Keratinocyte (primary cell): ENCODE measurements at regions not wholly inside any gene's neighbourhood (a gene's known extent, or its start where the extent isn't known, plus 50 kb on each side); places are given as distances from the start of the nearest gene placed in this dataset.

ENCODE experiments used
- DNase-seq: peaks from one replicate; pipeline ENCODE4 v3.0.0-alpha.2; 2011; ENCODE audit warnings: low read depth, missing footprints, low spot score
- FAIRE-seq: peaks from 2 replicates; lab custom pipeline; 2011; peaks lifted over from hg19 to GRCh38; lab: Jason Lieb, UNC
- H2AFZ ChIP-seq: 2 replicates; pipeline ENCODE4 v1.6.0; 2012; ENCODE audit warnings: low read length, control low read depth, inconsistent platforms; ENCODE audit not compliant: control insufficient read depth
- H3K27ac ChIP-seq: 2 replicates; pipeline ENCODE4 v1.5.1; 2011; ENCODE audit warnings: low read length; ENCODE audit not compliant: control insufficient read depth, insufficient read depth
- H3K27me3 ChIP-seq: 3 replicates; pipeline ENCODE4 v1.6.0; 2011; ENCODE audit warnings: low read length; ENCODE audit not compliant: control insufficient read depth, insufficient read depth; ENCODE audit errors: extremely low read depth
- H3K36me3 ChIP-seq, 2 experiments: 2 replicates in 1 of 2; 3 replicates in 1 of 2; pipeline ENCODE4 v1.5.1; 2011; ENCODE audit warnings: low read length in 2 of 2, mild to moderate bottlenecking in 1 of 2; ENCODE audit not compliant: control insufficient read depth in 2 of 2, insufficient read depth in 2 of 2; ENCODE audit errors: extremely low read depth in 1 of 2
- H3K4me1 ChIP-seq: 3 replicates; pipeline ENCODE4 v1.5.1; 2011; ENCODE audit warnings: low read length; ENCODE audit not compliant: control insufficient read depth, insufficient read depth; ENCODE audit errors: extremely low read depth
- H3K4me2 ChIP-seq: 3 replicates; pipeline ENCODE4 v1.6.0; 2011; ENCODE audit warnings: low read depth, low read length; ENCODE audit not compliant: control insufficient read depth, insufficient read depth; ENCODE audit errors: extremely low read depth
- H3K4me3 ChIP-seq, 3 experiments: fragments of 200-600 bp in 1 of 3; sonication (generic) in 1 of 3; 2 replicates in 2 of 3; 3 replicates in 1 of 3; pipeline ENCODE4 v1.5.1; 2011 to 2016; ENCODE audit warnings: low read length in 3 of 3, mild to moderate bottlenecking in 3 of 3, control low read depth in 2 of 3, inconsistent platforms in 1 of 3, low read depth in 1 of 3, mixed read lengths in 1 of 3, mixed run types in 1 of 3, moderate library complexity in 1 of 3; ENCODE audit not compliant: control insufficient read depth in 2 of 3, insufficient read depth in 2 of 3; ENCODE audit errors: extremely low read depth in 1 of 3
- H3K79me2 ChIP-seq: 2 replicates; pipeline ENCODE4 v1.6.0; 2012; ENCODE audit warnings: low read length; ENCODE audit not compliant: control insufficient read depth, insufficient read depth
- H3K9ac ChIP-seq: 3 replicates; pipeline ENCODE4 v1.6.0; 2011; ENCODE audit warnings: low read length; ENCODE audit not compliant: control insufficient read depth, insufficient read depth; ENCODE audit errors: extremely low read depth
- H3K9me1 ChIP-seq: 3 replicates; pipeline ENCODE4 v1.6.0; 2011; ENCODE audit warnings: low read length; ENCODE audit not compliant: control insufficient read depth, insufficient read depth; ENCODE audit errors: extremely low read depth
- H3K9me3 ChIP-seq: 2 replicates; pipeline ENCODE4 v1.5.1; 2012; ENCODE audit warnings: low read depth, low read length; ENCODE audit not compliant: control insufficient read depth
- H4K20me1 ChIP-seq: 3 replicates; pipeline ENCODE4 v1.6.0; 2011; ENCODE audit warnings: low read length; ENCODE audit not compliant: control insufficient read depth, insufficient read depth; ENCODE audit errors: extremely low read depth
- CTCF ChIP-seq, 3 experiments: IDR thresholded peaks in 1 of 3; conservative IDR thresholded peaks in 1 of 3; optimal IDR thresholded peaks in 1 of 3; 2 replicates in 2 of 3; 3 replicates in 1 of 3; pipeline versions ENCODE3 to v1.5.1; 2011; ENCODE audit warnings: low read length in 3 of 3, mild to moderate bottlenecking in 3 of 3, moderate library complexity in 2 of 3, control low read depth in 1 of 3, inconsistent platforms in 1 of 3; ENCODE audit not compliant: insufficient read depth in 2 of 3; ENCODE audit errors: extremely low read depth in 1 of 3
- EZH2 ChIP-seq: IDR thresholded peaks from one replicate; pipeline ENCODE4 v1.6.1; 2012; ENCODE audit warnings: inconsistent platforms, mild to moderate bottlenecking, low read length, moderate library complexity
- dilution Hi-C: fragments of 300-500 bp; cut with MboI; formaldehyde crosslinking; loops from one replicate; pipeline ENCODE4 v1.7.0; 2020; ENCODE audit warnings: low sequenced_read_pairs; ENCODE audit not compliant: extremely low pct_ligation_motif_present

GRCh38 chr7:96407427-96407826 lies 85.5 kb upstream of the SLC25A13 start:
- DNase-seq (no peak), FAIRE-seq (no peak)
- Histone ChIP-seq H3K27me3 (no peaks in the 10 kb centered on the region), H3K9ac (no peak overlapping the region), H3K27ac (no peak overlapping the region), H3K79me2 (no peaks in the 10 kb centered on the region), H2AFZ (no peak overlapping the region), H3K4me3 (no peak overlapping the region), H3K4me2 (no peak overlapping the region), H3K9me3 (no peaks in the 10 kb centered on the region), H3K9me1 (no peaks in the 10 kb centered on the region), H3K4me1 (no peaks in the 10 kb centered on the region), H4K20me1 (no peaks in the 10 kb centered on the region), H3K36me3 (no peaks in the 10 kb centered on the region)
- TF ChIP-seq EZH2 (no peak), CTCF (optimal IDR thresholded peaks at IDR 0.05 in 1 of 3, IDR thresholded peaks at IDR 0.05 in 1 of 3, conservative IDR thresholded peaks at IDR 0.05 in 1 of 3; ENCODE audit: extremely low read depth in 1 of 3, insufficient read depth in 2 of 3, low read length in 3 of 3) (no peak)
- dilution Hi-C loops = no loop called here

- Histone ChIP-seq H4K20me1 (no peaks in the 10 kb centered on the region), H3K9ac (no peak overlapping the region), H3K9me3 (no peaks in the 10 kb centered on the region), H3K4me2 (no peak overlapping the region), H3K4me1 (peaks cover 2% of the 10 kb centered on the region), H3K79me2 (no peaks in the 10 kb centered on the region), H3K4me3 (no peak overlapping the region), H3K9me1 (no peaks in the 10 kb centered on the region), H3K27ac (no peak overlapping the region), H3K36me3 (no peaks in the 10 kb centered on the region), H2AFZ (no peak overlapping the region), H3K27me3 (no peaks in the 10 kb centered on the region)
- FAIRE-seq = no peak
- DNase-seq = no peak
- TF ChIP-seq CTCF (optimal IDR thresholded peaks at IDR 0.05 in 1 of 3, IDR thresholded peaks at IDR 0.05 in 1 of 3, conservative IDR thresholded peaks at IDR 0.05 in 1 of 3; ENCODE audit: extremely low read depth in 1 of 3, insufficient read depth in 2 of 3, low read length in 3 of 3) = no peak
- dilution Hi-C loops = no loop called here
Observed at GRCh38 chr7:96402913-96403312, 81.0 kb upstream of the SLC25A13 start.
